ENCODE measurements at regions not wholly inside any gene's neighbourhood (a gene's known extent, or its start where the extent isn't known, plus 50 kb on each side); places are given as distances from the start of the nearest gene placed in this dataset.
"Not testable (repeated sequence)": the region's sequence is repeated elsewhere in the genome, so short reads cannot be mapped to it uniquely, and the experiment has no call there.

- DNase-seq (ENCODE audit: low spot score): no peak
These were observed 62.9 kb downstream of the GLRX5 start for GRCh38 chr14:95597784-95598211.

- DNase-seq (ENCODE audit: low spot score): no peak
These were observed 66.8 kb downstream of the GLRX5 start for GRCh38 chr14:95601650-95602049.

GRCh38 chr14:95603415-95603814 lies 68.6 kb downstream of the GLRX5 start:
- DNase-seq (ENCODE audit: low spot score): no peak

GRCh38 chr14:95606266-95606665 lies 71.4 kb downstream of the GLRX5 start:
- no peak for DNase-seq (ENCODE audit: low spot score)

GRCh38 chr14:95608637-95609235 lies 73.9 kb downstream of the GLRX5 start:
- no peak for DNase-seq (ENCODE audit: low spot score)

GRCh38 chr14:95609398-95609990 lies 74.6 kb downstream of the GLRX5 start:
- DNase-seq (ENCODE audit: low spot score): peak; percentile 33

- no peak for DNase-seq (ENCODE audit: low spot score)
These were observed 74.8 kb upstream of the TCL1B start for GRCh38 chr14:95611293-95611880.

GRCh38 chr14:95614349-95614748 lies 71.9 kb upstream of the TCL1B start:
- DNase-seq (ENCODE audit: low spot score): peak; percentile 16

- no peak for DNase-seq (ENCODE audit: low spot score)
These were observed 69.5 kb upstream of the TCL1B start for GRCh38 chr14:95616745-95617144.

GRCh38 chr14:95619785-95620417 lies 66.3 kb upstream of the TCL1B start:
- no peak for DNase-seq (ENCODE audit: low spot score)

GRCh38 chr14:95620659-95621059 lies 65.6 kb upstream of the TCL1B start:
- no peak for DNase-seq (ENCODE audit: low spot score)

GRCh38 chr14:95623195-95623594 lies 63.0 kb upstream of the TCL1B start:
- DNase-seq (ENCODE audit: low spot score): no peak

GRCh38 chr14:95625710-95626109 lies 60.5 kb upstream of the TCL1B start:
- DNase-seq (ENCODE audit: low spot score): not testable (repeated sequence)

- no peak for DNase-seq (ENCODE audit: low spot score)
These were observed 51.2 kb upstream of the TCL1B start for GRCh38 chr14:95635051-95635450.

All from mucosa of gallbladder (tissue), 1 donor.